Cardiac muscle cell (in vitro differentiated cells and primary cell): ENCODE measurements at regions not wholly inside any gene's neighbourhood (a gene's known extent, or its start where the extent isn't known, plus 50 kb on each side); places are given as distances from the start of the nearest gene placed in this dataset.
"Not testable (repeated sequence)": the region's sequence is repeated elsewhere in the genome, so short reads cannot be mapped to it uniquely, and the experiment has no call there.

Source experiments
- DNase-seq, 2 donors: peaks; one replicate each; pipeline versions ENCODE4 v3.0.0 to v3.0.0-alpha.2; 2010 to 2017; ENCODE audit warnings: low read depth in 1 of 2, low spot score in 1 of 2
- H3K27ac ChIP-seq: fragments of 200-600 bp; sonication (generic); 2 replicates; pipeline ENCODE4 v1.5.1; 2016
- H3K27me3 ChIP-seq: fragments of 200-600 bp; sonication (generic); 2 replicates; pipeline ENCODE4 v1.6.0; 2016; ENCODE audit warnings: control low read depth
- H3K36me3 ChIP-seq: fragments of 200-600 bp; sonication (generic); 2 replicates; pipeline ENCODE4 v1.5.1; 2016; ENCODE audit warnings: control low read depth
- H3K4me1 ChIP-seq: fragments of 200-600 bp; sonication (generic); 2 replicates; pipeline ENCODE4 v1.8.1; 2017; ENCODE audit warnings: low read depth, mild to moderate bottlenecking, mixed run types
- H3K4me3 ChIP-seq: fragments of 200-600 bp; sonication (generic); 2 replicates; pipeline ENCODE4 v1.5.1; 2016; ENCODE audit warnings: mild to moderate bottlenecking
- H3K9me3 ChIP-seq: fragments of 200-600 bp; sonication (generic); 2 replicates; pipeline ENCODE4 v1.5.1; 2017; ENCODE audit warnings: low read depth, mild to moderate bottlenecking, control low read depth
- CTCF ChIP-seq: IDR thresholded peaks from 2 replicates; pipeline ENCODE4 v1.5.1; 2012; ENCODE audit warnings: low read depth, mild to moderate bottlenecking, low read length

GRCh38 chr12:94844452-94844851 is 159.0 kb downstream of the NDUFA12 start:
- Histone ChIP-seq H3K9me3 (no peaks in the 10 kb centered on the region), H3K4me3 (no peak overlapping the region), H3K36me3 (no peaks in the 10 kb centered on the region), H3K4me1 (no peaks in the 10 kb centered on the region), H3K27ac (no peak overlapping the region), H3K27me3 (no peaks in the 10 kb centered on the region)
- TF ChIP-seq CTCF = no peak
- DNase-seq = no peak

DNA sequence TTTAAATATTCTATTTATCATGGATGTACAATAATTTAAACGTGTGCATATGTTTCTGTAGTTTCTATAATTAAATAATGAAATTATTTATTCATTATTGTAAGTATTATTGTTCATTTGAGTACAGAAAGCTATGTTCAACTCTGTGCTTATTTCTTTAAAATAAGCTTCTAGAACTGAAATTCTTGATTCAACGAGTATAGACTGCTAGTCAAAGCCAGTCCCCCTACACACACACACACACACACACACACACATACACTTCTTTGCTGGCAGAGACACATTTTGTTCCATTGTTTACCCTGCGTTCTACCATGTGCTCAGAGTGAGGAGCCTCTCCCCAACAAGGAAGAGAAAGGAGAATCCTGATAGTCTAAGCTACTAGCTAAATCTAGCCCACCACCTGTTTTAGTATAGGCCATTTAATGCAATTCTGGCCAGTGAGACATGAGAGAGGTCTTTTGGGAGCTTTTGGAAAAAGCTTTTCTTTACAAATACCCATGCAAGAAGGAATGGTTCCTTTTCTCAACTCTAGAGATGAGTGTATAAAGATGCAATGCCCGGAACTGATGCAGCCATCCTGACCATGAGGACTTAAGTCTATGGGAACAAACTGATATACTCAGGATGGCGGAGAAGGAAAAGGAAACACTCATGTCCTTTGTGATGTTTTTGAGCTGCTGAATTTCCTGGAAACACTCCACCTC is 161.4 kb downstream of the NDUFA12 start:
- no peaks in the 10 kb centered on the region for H3K4me1 ChIP-seq
- no peak for DNase-seq
- H3K27me3 ChIP-seq = no peaks in the 10 kb centered on the region
- no peak overlapping the region for H3K4me3 ChIP-seq
- H3K9me3 ChIP-seq = no peaks in the 10 kb centered on the region
- no peak for TF ChIP-seq CTCF
- H3K27ac ChIP-seq = no peak overlapping the region
- no peaks in the 10 kb centered on the region for H3K36me3 ChIP-seq

- Histone ChIP-seq H3K27ac (no peak overlapping the region), H3K27me3 (no peaks in the 10 kb centered on the region), H3K4me3 (no peak overlapping the region), H3K36me3 (no peaks in the 10 kb centered on the region), H3K9me3 (no peaks in the 10 kb centered on the region), H3K4me1 (no peaks in the 10 kb centered on the region)
- TF ChIP-seq CTCF = no peak
- DNase-seq = peak in 1 of 2 donors; percentile 6
Measured at GRCh38 chr12:94841177-94841576, 162.3 kb downstream of the NDUFA12 start.

- DNase-seq = no peak
- H3K36me3 ChIP-seq = no peaks in the 10 kb centered on the region
- no peaks in the 10 kb centered on the region for H3K9me3 ChIP-seq
- no peaks in the 10 kb centered on the region for H3K27me3 ChIP-seq
- no peaks in the 10 kb centered on the region for H3K4me1 ChIP-seq
- TF ChIP-seq CTCF = no peak
- no peak overlapping the region for H3K4me3 ChIP-seq
- no peak overlapping the region for H3K27ac ChIP-seq
Measured at GRCh38 chr12:94839347-94839746, 164.2 kb downstream of the NDUFA12 start.

- peak in 1 of 2 donors; percentile 62 for DNase-seq
- not testable (repeated sequence) for H3K27me3 ChIP-seq
Measured at GRCh38 chr12:94836952-94837670, 166.4 kb downstream of the NDUFA12 start.

DNA sequence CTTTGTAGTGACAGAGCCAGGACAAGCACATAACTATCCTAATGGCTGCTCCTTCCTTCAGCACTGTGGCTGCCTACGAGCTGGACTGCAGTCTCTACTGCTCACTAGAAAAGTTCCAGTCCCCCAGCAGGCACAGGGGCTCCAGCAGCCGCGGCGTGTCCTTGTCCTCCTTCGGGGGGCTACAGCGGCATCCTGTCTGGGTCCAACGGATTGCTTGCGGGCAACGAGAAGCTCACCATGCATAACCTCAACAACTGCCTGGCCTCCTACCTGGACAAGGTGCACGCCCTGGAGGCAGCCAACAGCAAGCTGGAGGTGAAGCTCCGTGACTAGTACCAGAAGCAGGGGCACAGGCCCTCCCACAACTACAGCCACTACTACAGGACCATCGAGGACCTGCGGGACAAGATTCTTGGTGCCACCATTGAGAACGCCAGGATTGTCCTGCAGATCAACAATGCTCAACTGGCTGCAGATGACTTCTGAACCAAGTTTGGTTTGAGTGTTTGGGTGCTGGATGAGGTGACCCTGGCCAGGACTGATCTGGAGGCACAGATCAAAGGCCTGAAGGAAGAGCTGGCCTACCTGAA is 169.4 kb downstream of the NDUFA12 start:
- Histone ChIP-seq H3K27me3 (no peaks in the 10 kb centered on the region), H3K4me3 (no peak overlapping the region), H3K9me3 (no peaks in the 10 kb centered on the region), H3K36me3 (no peaks in the 10 kb centered on the region), H3K4me1 (peaks cover 5% of the 10 kb centered on the region), H3K27ac (no peak overlapping the region)
- DNase-seq = no peak
- TF ChIP-seq CTCF = no peak

More at GRCh38 chr12:94836952-94837670, 166.4 kb downstream of the NDUFA12 start:
- H3K36me3 ChIP-seq, H3K4me3 ChIP-seq, H3K9me3 ChIP-seq, H3K4me1 ChIP-seq, H3K27ac ChIP-seq: not testable (repeated sequence)
